H1 (cell line): ENCODE measurements at regions not wholly inside any gene's neighbourhood (a gene's known extent, or its start where the extent isn't known, plus 50 kb on each side); places are given as distances from the start of the nearest gene placed in this dataset.

Experiments
- BCL11A ChIP-seq, 2 experiments: IDR thresholded peaks; one replicate each; pipeline ENCODE4 v1.6.1; 2011; ENCODE audit warnings: low read depth in 2 of 2, low read length in 2 of 2, mild to moderate bottlenecking in 2 of 2
- CHD1 ChIP-seq: IDR thresholded peaks from 2 replicates; pipeline ENCODE4 v1.6.1; 2012; ENCODE audit warnings: low read depth, low read length, improper control_type of control experiment
- EGR1 ChIP-seq: IDR thresholded peaks from 2 replicates; pipeline ENCODE4 v1.6.1; 2011; ENCODE audit warnings: low read depth, low read length, borderline replicate concordance
- FOSL1 ChIP-seq: IDR thresholded peaks from 2 replicates; pipeline ENCODE4 v1.6.1; 2011; ENCODE audit warnings: mild to moderate bottlenecking, low read depth, low read length, moderate library complexity; ENCODE audit not compliant: insufficient read depth
- KDM5A ChIP-seq: fragments of 200-600 bp; IDR thresholded peaks from 2 replicates; pipeline ENCODE4 v1.7.1; 2012; ENCODE audit warnings: mild to moderate bottlenecking, low read length, inconsistent platforms, mixed read lengths
- NANOG ChIP-seq: IDR thresholded peaks from 2 replicates; pipeline ENCODE4 v1.6.1; 2011; ENCODE audit warnings: low read length, low read depth, mild to moderate bottlenecking, inconsistent platforms; ENCODE audit not compliant: insufficient read depth, poor library complexity, severe bottlenecking
- POLR2AphosphoS5 ChIP-seq: IDR thresholded peaks from 2 replicates; pipeline ENCODE4 v1.6.1; 2011; ENCODE audit warnings: low read depth, low read length
- POU5F1 ChIP-seq: IDR thresholded peaks from 2 replicates; pipeline ENCODE4 v1.6.1; 2011; ENCODE audit warnings: low read depth, mild to moderate bottlenecking, low read length, moderate library complexity
- RAD21 ChIP-seq, 2 experiments: IDR thresholded peaks in 1 of 2; conservative IDR thresholded peaks in 1 of 2; 2 replicates each; pipeline ENCODE4 v1.6.1; 2011; ENCODE audit warnings: low read depth in 2 of 2, low read length in 2 of 2, improper control_type of control experiment in 1 of 2, inconsistent platforms in 1 of 2, mild to moderate bottlenecking in 1 of 2, moderate library complexity in 1 of 2
- RNF2 ChIP-seq: fragments of 200-900, 300-1000 bp; sonication (generic); IDR thresholded peaks from 2 replicates; pipeline ENCODE4 v1.7.1; 2016; ENCODE audit warnings: borderline replicate concordance, low read depth, mild to moderate bottlenecking, antibody characterized with exemption, low read length; ENCODE audit not compliant: poor library complexity, severe bottlenecking; ENCODE audit errors: missing control alignments
- SP1 ChIP-seq: IDR thresholded peaks from 2 replicates; pipeline ENCODE4 v1.6.1; 2011; ENCODE audit warnings: low read depth, low read length
- SRF ChIP-seq: IDR thresholded peaks from 2 replicates; pipeline ENCODE4 v1.6.1; 2011; ENCODE audit warnings: mild to moderate bottlenecking, low read depth, low read length, moderate library complexity
- SUZ12 ChIP-seq: fragments of 200-600 bp; sonication (generic); IDR thresholded peaks from 2 replicates; pipeline ENCODE4 v1.6.1; 2012; ENCODE audit warnings: mild to moderate bottlenecking, inconsistent platforms, low read length, moderate library complexity, mixed read lengths
- TAF7 ChIP-seq: optimal IDR thresholded peaks from 2 replicates; pipeline ENCODE3; 2011; ENCODE audit warnings: low read depth, mild to moderate bottlenecking, inconsistent platforms, low read length, moderate library complexity, borderline replicate concordance
- TBP ChIP-seq: IDR thresholded peaks from 2 replicates; pipeline ENCODE4 v1.6.1; 2011; ENCODE audit warnings: low read depth, low read length, improper control_type of control experiment
- TCF12 ChIP-seq: IDR thresholded peaks from 2 replicates; pipeline ENCODE4 v1.6.1; 2011; ENCODE audit warnings: low read depth, mild to moderate bottlenecking, low read length
- TF ChIP-seq, protein P1 (sequence below), 3 experiments: IDR thresholded peaks; 1 replicate in 2 of 3; 2 replicates in 1 of 3; pipeline versions ENCODE4 v1.5.1 to v1.6.1; 2011; ENCODE audit warnings: low read length in 3 of 3, mild to moderate bottlenecking in 3 of 3, inconsistent platforms in 2 of 3, low read depth in 1 of 3, moderate library complexity in 1 of 3; ENCODE audit not compliant: insufficient read depth in 1 of 3; ENCODE audit errors: control extremely low read depth in 1 of 3

DNA sequence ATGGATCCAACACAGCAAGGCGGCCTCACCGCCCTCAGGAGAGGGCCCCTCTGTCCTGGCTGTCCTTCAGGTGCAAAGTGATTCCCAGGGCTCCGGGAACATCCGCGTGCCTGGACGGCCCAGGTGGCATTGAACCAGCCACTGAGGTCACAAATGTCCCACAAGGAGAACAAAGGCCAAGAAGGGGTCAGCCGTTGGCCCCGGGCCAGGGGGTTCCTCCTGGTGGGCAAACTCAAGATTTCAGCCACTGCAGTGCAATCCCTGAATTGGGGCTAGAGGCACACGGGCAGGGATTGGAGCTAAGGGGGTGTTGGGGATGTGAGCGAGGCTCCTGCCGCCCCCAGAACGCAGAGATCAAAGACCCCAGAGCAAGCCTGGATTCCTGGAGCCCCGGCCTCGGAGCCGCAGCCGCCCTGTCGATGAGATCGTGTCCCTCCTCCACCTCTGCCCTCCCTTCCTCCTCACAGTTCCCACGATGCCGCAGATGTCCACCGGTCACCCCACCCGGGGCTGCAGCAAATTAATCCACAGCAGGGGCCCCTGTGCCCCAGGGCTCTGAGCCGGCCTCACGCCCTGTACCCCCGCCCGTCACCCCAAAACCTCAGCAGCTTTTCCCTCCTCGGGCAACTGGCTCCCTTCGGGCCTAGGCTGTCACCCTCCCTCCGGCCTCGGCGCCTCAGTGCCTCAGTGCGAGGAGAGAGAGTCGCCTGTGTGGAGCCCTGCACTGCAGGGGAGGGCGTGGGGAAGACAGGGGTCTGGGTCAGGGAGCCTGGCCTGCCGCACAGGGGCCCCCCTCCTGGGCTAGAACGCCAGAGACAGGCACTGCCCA lies 56.7 kb upstream of the GALNT9 start (continued):
- TF ChIP-seq, protein P1, sequence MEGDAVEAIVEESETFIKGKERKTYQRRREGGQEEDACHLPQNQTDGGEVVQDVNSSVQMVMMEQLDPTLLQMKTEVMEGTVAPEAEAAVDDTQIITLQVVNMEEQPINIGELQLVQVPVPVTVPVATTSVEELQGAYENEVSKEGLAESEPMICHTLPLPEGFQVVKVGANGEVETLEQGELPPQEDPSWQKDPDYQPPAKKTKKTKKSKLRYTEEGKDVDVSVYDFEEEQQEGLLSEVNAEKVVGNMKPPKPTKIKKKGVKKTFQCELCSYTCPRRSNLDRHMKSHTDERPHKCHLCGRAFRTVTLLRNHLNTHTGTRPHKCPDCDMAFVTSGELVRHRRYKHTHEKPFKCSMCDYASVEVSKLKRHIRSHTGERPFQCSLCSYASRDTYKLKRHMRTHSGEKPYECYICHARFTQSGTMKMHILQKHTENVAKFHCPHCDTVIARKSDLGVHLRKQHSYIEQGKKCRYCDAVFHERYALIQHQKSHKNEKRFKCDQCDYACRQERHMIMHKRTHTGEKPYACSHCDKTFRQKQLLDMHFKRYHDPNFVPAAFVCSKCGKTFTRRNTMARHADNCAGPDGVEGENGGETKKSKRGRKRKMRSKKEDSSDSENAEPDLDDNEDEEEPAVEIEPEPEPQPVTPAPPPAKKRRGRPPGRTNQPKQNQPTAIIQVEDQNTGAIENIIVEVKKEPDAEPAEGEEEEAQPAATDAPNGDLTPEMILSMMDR (IDR thresholded peaks at IDR 0.05; ENCODE audit: control extremely low read depth in 1 of 3, insufficient read depth in 1 of 3, low read depth in 1 of 3, low read length in 3 of 3), result peak in 2 of 3 experiments; percentile 15; a peak in 1 of 4 replicates
- no peak for TF ChIP-seq NANOG
- TF ChIP-seq SRF, result no peak
- no peak for TF ChIP-seq CHD1
- TF ChIP-seq SUZ12, result no peak; the same call in 1 of the 2 replicates
- no peak for TF ChIP-seq FOSL1
- no peak for TF ChIP-seq SP1
- no peak for TF ChIP-seq TCF12
- no peak for TF ChIP-seq TBP
- TF ChIP-seq EGR1, result no peak
- TF ChIP-seq BCL11A (IDR thresholded peaks at IDR 0.05; ENCODE audit: low read depth in 2 of 2, low read length in 2 of 2), result no peak
- TF ChIP-seq POU5F1, result no peak
- no peak for TF ChIP-seq TAF7
- no peak for TF ChIP-seq POLR2AphosphoS5
- TF ChIP-seq RNF2, result peak; percentile 43
- TF ChIP-seq KDM5A, result no peak
- peak in 1 of 2 experiments; percentile 27; a peak in 1 of 4 replicates for TF ChIP-seq RAD21 (IDR thresholded peaks at IDR 0.05 in 1 of 2, conservative IDR thresholded peaks at IDR 0.05 in 1 of 2; ENCODE audit: low read depth in 2 of 2, low read length in 2 of 2)
